ENCODE measurements at regions not wholly inside any gene's neighbourhood (a gene's known extent, or its start where the extent isn't known, plus 50 kb on each side); places are given as distances from the start of the nearest gene placed in this dataset.

DNA sequence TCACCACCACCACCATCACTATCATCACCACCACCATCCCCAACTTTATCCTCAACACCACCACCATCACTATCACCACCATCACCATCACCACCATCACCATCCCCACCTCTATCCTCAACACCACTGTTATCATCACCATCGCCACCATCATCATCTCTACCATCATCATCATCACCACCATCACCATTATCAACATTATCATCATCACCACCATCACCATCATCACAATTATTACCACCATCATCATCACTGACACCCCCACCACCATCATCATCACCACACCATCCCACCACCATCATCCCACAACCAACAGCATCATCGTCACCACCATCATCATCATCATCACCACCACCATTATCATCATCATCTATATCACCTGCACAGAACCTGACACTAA, 188.4 kb upstream of the PWP1 start:
- no peak for TF ChIP-seq CTCF (IDR thresholded peaks at IDR 0.05)
- H3K4me1 ChIP-seq, result peaks cover 0 to 6% of the 10 kb centered on the region in 2 donors
- no peak overlapping the region for H3K4me3 ChIP-seq
- ATAC-seq (no peak), DNase-seq (no peak)
- H3K27me3 ChIP-seq, result no peaks in the 10 kb centered on the region
- no peaks in the 10 kb centered on the region for H3K36me3 ChIP-seq
- intact Hi-C loops (cut with DNase I), result no loop called here
- no peak overlapping the region for H3K27ac ChIP-seq
- no peaks in the 10 kb centered on the region for H3K9me3 ChIP-seq

- intact Hi-C loops (cut with DNase I), result no loop called here
Measured at GRCh38 chr12:107500307-107500706, 185.3 kb upstream of the PWP1 start.

GRCh38 chr12:107501681-107502080, 183.9 kb upstream of the PWP1 start:
- ATAC-seq (no peak), DNase-seq (no peak)
- intact Hi-C loops (cut with DNase I), result no loop called here
- Histone ChIP-seq H3K4me3 (no peak overlapping the region), H3K27ac (no peak overlapping the region), H3K4me1 (no peaks in the 10 kb centered on the region), H3K27me3 (no peaks in the 10 kb centered on the region), H3K9me3 (no peaks in the 10 kb centered on the region), H3K36me3 (no peaks in the 10 kb centered on the region)
- no peak for TF ChIP-seq CTCF (IDR thresholded peaks at IDR 0.05)

More at GRCh38 chr12:107500307-107500706, 185.3 kb upstream of the PWP1 start:
- Histone ChIP-seq H3K4me3 (no peak overlapping the region), H3K9me3 (no peaks in the 10 kb centered on the region), H3K27me3 (no peaks in the 10 kb centered on the region), H3K36me3 (no peaks in the 10 kb centered on the region), H3K4me1 (no peaks in the 10 kb centered on the region), H3K27ac (no peak overlapping the region)
- TF ChIP-seq CTCF (IDR thresholded peaks at IDR 0.05), result no peak
- no peak for ATAC-seq
- DNase-seq, result no peak

DNA sequence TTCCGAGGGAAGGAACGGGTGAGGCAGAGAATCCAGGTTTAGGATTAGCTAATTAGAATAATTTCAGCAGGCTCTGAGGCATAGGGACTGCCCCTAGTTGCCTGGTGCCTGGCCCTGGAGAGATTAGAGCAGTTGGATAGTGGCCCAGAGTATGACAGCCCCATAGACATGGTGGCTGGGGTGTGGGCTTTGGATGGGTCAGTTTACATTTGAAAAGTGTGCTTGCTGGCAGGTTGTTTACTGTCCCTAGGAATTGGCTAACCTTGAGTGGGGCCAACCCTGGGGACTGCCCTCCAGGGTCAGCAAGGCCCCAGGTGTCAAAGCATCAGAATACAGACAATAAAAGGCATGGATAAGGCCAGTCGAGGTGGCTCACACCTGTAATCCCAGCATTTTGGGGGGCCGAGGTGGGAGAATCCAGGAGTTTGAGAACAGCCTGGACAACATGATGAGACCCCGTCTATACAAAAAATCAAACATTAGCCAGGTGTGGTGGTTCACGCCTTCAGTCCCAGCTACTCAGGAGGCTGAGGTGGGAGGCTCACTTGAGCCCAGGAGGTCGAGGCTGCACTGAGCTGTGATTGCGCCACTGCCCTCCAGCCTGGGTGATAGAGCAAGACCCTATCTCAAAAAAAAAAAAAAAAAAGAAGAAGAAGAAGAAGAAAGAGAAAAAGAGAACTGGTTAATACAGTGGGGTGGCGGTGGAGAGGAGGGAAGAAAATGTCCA, 182.3 kb upstream of the PWP1 start:
- no peak for DNase-seq
- ATAC-seq, result no peak
- Histone ChIP-seq H3K4me3 (no peak overlapping the region), H3K9me3 (no peaks in the 10 kb centered on the region), H3K27ac (no peak overlapping the region), H3K36me3 (no peaks in the 10 kb centered on the region), H3K27me3 (no peaks in the 10 kb centered on the region), H3K4me1 (no peaks in the 10 kb centered on the region)
- intact Hi-C loops (cut with DNase I), result no loop called here
- TF ChIP-seq CTCF (IDR thresholded peaks at IDR 0.05), result no peak

GRCh38 chr12:107503887-107504885, 181.4 kb upstream of the PWP1 start:
- ATAC-seq, result no peak
- no peak overlapping the region for H3K4me3 ChIP-seq
- H3K36me3 ChIP-seq, result no peaks in the 10 kb centered on the region
- no peaks in the 10 kb centered on the region for H3K4me1 ChIP-seq
- no peak overlapping the region for H3K27ac ChIP-seq
- H3K27me3 ChIP-seq, result no peaks in the 10 kb centered on the region
- H3K9me3 ChIP-seq, result no peaks in the 10 kb centered on the region
- intact Hi-C loops (cut with DNase I), result no loop called here
- TF ChIP-seq CTCF (IDR thresholded peaks at IDR 0.05), result no peak
- DNase-seq, result no peak

Measured in left lung (tissue), 4 donors.